GM23338 (cell line): ENCODE measurements at regions not wholly inside any gene's neighbourhood (a gene's known extent, or its start where the extent isn't known, plus 50 kb on each side); places are given as distances from the start of the nearest gene placed in this dataset.

Experiments used
- ATAC-seq: fragments of 200-7000 bp; cut with Tn5 transposase; 3 replicates; pipeline ENCODE4 v1.9.1; 2020
- DNase-seq: peaks from one replicate; pipeline ENCODE4 v3.0.0-alpha.2; 2015; ENCODE audit warnings: low spot score
- H2AFZ ChIP-seq: fragments of 200-600 bp; sonication (generic); 2 replicates; pipeline ENCODE4 v1.8.0; 2016; ENCODE audit warnings: antibody characterized with exemption, mild to moderate bottlenecking, moderate library complexity
- H3F3A ChIP-seq: fragments of 200-600 bp; sonication (generic); replicated peaks from 2 replicates; pipeline ENCODE4 v1.8.0; 2017; ENCODE audit warnings: antibody characterized with exemption, mixed run types, low read depth
- H3K27ac ChIP-seq: fragments of 200-600 bp; sonication (generic); 2 replicates; pipeline ENCODE4 v1.6.1; 2016; ENCODE audit warnings: low read depth
- H3K27me3 ChIP-seq: fragments of 200-600 bp; sonication (generic); 2 replicates; pipeline ENCODE4 v1.8.0; 2016; ENCODE audit warnings: mild to moderate bottlenecking, mixed run types, moderate library complexity; ENCODE audit not compliant: insufficient read depth
- H3K36me3 ChIP-seq: fragments of 200-600 bp; sonication (generic); 2 replicates; pipeline ENCODE4 v1.8.0; 2016; ENCODE audit warnings: mild to moderate bottlenecking; ENCODE audit not compliant: insufficient read depth
- H3K4me1 ChIP-seq: fragments of 200-600 bp; sonication (generic); 2 replicates; pipeline ENCODE4 v1.8.0; 2016; ENCODE audit warnings: mild to moderate bottlenecking, moderate library complexity; ENCODE audit not compliant: insufficient read depth
- H3K4me2 ChIP-seq: fragments of 200-600 bp; sonication (generic); 2 replicates; pipeline ENCODE4 v1.7.1; 2017; ENCODE audit warnings: mixed run types
- H3K4me3 ChIP-seq: fragments of 200-600 bp; sonication (generic); 2 replicates; pipeline ENCODE4 v1.6.1; 2016; ENCODE audit warnings: mixed run types
- H3K79me2 ChIP-seq: fragments of 200-600 bp; sonication (generic); replicated peaks from 2 replicates; pipeline ENCODE4 v1.8.0; 2017; ENCODE audit warnings: mild to moderate bottlenecking; ENCODE audit not compliant: insufficient read depth
- H3K9me2 ChIP-seq: fragments of 200-600 bp; sonication (generic); 2 replicates; pipeline ENCODE4 v1.8.0; 2017; ENCODE audit not compliant: insufficient read depth
- H4K20me1 ChIP-seq: fragments of 200-600 bp; sonication (generic); replicated peaks from 2 replicates; pipeline ENCODE4 v1.8.0; 2017; ENCODE audit warnings: mild to moderate bottlenecking; ENCODE audit not compliant: insufficient read depth
- H3K27ac Mint-ChIP-seq: 2 replicates; pipeline ENCODE4 v1.8.0; 2020; ENCODE audit warnings: inconsistent platforms, mild to moderate bottlenecking, moderate library complexity, mixed read lengths
- H3K27me3 Mint-ChIP-seq: 3 replicates; pipeline ENCODE4 v1.8.0; 2022; ENCODE audit warnings: low read depth, mild to moderate bottlenecking, moderate library complexity, mixed read lengths, inconsistent platforms; ENCODE audit not compliant: insufficient read depth, poor library complexity
- H3K36me3 Mint-ChIP-seq: 3 replicates; pipeline ENCODE4 v1.8.0; 2021; ENCODE audit warnings: low read depth, mild to moderate bottlenecking, inconsistent platforms, moderate library complexity, mixed read lengths
- H3K4me1 Mint-ChIP-seq: 3 replicates; pipeline ENCODE4 v1.8.0; 2020; ENCODE audit warnings: mild to moderate bottlenecking, inconsistent platforms, mixed read lengths
- H3K4me3 Mint-ChIP-seq: 3 replicates; pipeline ENCODE4 v1.8.0; 2021; ENCODE audit warnings: moderate library complexity, mild to moderate bottlenecking, inconsistent platforms, mixed read lengths
- H3K9me3 Mint-ChIP-seq: 3 replicates; pipeline ENCODE4 v1.8.0; 2020; ENCODE audit warnings: moderate library complexity, mild to moderate bottlenecking, inconsistent platforms, mixed read lengths
- ETS1 ChIP-seq: IDR thresholded peaks from 2 replicates; pipeline ENCODE4 v1.6.1; 2016; ENCODE audit warnings: antibody characterized with exemption
- EZH2 ChIP-seq: fragments of 200-600 bp; sonication (generic); IDR thresholded peaks from one replicate; pipeline ENCODE4 v1.8.0; 2017; ENCODE audit warnings: antibody characterized with exemption, mild to moderate bottlenecking, low read depth; ENCODE audit not compliant: unreplicated experiment
- EZH2phosphoT487 ChIP-seq: fragments of 200-600 bp; sonication (generic); IDR thresholded peaks from one replicate; pipeline ENCODE4 v1.8.1; 2018; ENCODE audit warnings: antibody characterized with exemption; ENCODE audit not compliant: unreplicated experiment
- POLR2AphosphoS5 ChIP-seq: IDR thresholded peaks from 2 replicates; pipeline ENCODE4 v1.6.1; 2016; ENCODE audit warnings: antibody characterized with exemption, low read depth
- STAT1 ChIP-seq: IDR thresholded peaks from one replicate; pipeline ENCODE4 v1.6.1; 2016; ENCODE audit warnings: antibody characterized with exemption; ENCODE audit not compliant: unreplicated experiment
- ZNF331 ChIP-seq: fragments of 250-450 bp; sonication (Bioruptor Pico); IDR thresholded peaks from 2 replicates; pipeline ENCODE4 v1.5.0; 2020; ENCODE audit warnings: low read depth, mild to moderate bottlenecking, moderate library complexity
- TF ChIP-seq, protein P1 (sequence below): IDR thresholded peaks from one replicate; pipeline ENCODE4 v1.6.1; 2018; ENCODE audit warnings: antibody characterized with exemption; ENCODE audit not compliant: unreplicated experiment
- TF ChIP-seq, protein P2 (sequence below): fragments of 250-450 bp; sonication (Bioruptor Pico); IDR thresholded peaks from 2 replicates; pipeline ENCODE4 v1.5.0; 2020; ENCODE audit warnings: mild to moderate bottlenecking, moderate library complexity

- Histone ChIP-seq H4K20me1 (no peaks in the 10 kb centered on the region), H3K36me3 (no peaks in the 10 kb centered on the region), H2AFZ (no peak overlapping the region), H3K79me2 (no peaks in the 10 kb centered on the region), H3F3A (no peaks in the 10 kb centered on the region), H3K4me1 (peaks cover 6% of the 10 kb centered on the region; the same call in 1 of the 2 replicates), H3K4me3 (no peak overlapping the region), H3K27ac (no peak overlapping the region), H3K4me2 (no peak overlapping the region), H3K9me2 (no peaks in the 10 kb centered on the region), H3K27me3 (no peaks in the 10 kb centered on the region)
- Mint-ChIP-seq H3K27me3 (peaks cover 4% of the 10 kb centered on the region), H3K4me1 (peaks cover 15% of the 10 kb centered on the region; the same call in 2 of the 3 replicates), H3K27ac (no peak overlapping the region), H3K9me3 (peaks cover 7% of the 10 kb centered on the region; the same call in 2 of the 3 replicates), H3K4me3 (no peak overlapping the region), H3K36me3 (no peaks in the 10 kb centered on the region)
- no peak for DNase-seq
- no peak for TF ChIP-seq ETS1
- TF ChIP-seq EZH2phosphoT487 = no peak
- TF ChIP-seq, protein P1, sequence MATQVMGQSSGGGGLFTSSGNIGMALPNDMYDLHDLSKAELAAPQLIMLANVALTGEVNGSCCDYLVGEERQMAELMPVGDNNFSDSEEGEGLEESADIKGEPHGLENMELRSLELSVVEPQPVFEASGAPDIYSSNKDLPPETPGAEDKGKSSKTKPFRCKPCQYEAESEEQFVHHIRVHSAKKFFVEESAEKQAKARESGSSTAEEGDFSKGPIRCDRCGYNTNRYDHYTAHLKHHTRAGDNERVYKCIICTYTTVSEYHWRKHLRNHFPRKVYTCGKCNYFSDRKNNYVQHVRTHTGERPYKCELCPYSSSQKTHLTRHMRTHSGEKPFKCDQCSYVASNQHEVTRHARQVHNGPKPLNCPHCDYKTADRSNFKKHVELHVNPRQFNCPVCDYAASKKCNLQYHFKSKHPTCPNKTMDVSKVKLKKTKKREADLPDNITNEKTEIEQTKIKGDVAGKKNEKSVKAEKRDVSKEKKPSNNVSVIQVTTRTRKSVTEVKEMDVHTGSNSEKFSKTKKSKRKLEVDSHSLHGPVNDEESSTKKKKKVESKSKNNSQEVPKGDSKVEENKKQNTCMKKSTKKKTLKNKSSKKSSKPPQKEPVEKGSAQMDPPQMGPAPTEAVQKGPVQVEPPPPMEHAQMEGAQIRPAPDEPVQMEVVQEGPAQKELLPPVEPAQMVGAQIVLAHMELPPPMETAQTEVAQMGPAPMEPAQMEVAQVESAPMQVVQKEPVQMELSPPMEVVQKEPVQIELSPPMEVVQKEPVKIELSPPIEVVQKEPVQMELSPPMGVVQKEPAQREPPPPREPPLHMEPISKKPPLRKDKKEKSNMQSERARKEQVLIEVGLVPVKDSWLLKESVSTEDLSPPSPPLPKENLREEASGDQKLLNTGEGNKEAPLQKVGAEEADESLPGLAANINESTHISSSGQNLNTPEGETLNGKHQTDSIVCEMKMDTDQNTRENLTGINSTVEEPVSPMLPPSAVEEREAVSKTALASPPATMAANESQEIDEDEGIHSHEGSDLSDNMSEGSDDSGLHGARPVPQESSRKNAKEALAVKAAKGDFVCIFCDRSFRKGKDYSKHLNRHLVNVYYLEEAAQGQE = no peak
- no peak for TF ChIP-seq POLR2AphosphoS5
- no peak for TF ChIP-seq STAT1
- no peak for TF ChIP-seq ZNF331
- TF ChIP-seq, protein P2, sequence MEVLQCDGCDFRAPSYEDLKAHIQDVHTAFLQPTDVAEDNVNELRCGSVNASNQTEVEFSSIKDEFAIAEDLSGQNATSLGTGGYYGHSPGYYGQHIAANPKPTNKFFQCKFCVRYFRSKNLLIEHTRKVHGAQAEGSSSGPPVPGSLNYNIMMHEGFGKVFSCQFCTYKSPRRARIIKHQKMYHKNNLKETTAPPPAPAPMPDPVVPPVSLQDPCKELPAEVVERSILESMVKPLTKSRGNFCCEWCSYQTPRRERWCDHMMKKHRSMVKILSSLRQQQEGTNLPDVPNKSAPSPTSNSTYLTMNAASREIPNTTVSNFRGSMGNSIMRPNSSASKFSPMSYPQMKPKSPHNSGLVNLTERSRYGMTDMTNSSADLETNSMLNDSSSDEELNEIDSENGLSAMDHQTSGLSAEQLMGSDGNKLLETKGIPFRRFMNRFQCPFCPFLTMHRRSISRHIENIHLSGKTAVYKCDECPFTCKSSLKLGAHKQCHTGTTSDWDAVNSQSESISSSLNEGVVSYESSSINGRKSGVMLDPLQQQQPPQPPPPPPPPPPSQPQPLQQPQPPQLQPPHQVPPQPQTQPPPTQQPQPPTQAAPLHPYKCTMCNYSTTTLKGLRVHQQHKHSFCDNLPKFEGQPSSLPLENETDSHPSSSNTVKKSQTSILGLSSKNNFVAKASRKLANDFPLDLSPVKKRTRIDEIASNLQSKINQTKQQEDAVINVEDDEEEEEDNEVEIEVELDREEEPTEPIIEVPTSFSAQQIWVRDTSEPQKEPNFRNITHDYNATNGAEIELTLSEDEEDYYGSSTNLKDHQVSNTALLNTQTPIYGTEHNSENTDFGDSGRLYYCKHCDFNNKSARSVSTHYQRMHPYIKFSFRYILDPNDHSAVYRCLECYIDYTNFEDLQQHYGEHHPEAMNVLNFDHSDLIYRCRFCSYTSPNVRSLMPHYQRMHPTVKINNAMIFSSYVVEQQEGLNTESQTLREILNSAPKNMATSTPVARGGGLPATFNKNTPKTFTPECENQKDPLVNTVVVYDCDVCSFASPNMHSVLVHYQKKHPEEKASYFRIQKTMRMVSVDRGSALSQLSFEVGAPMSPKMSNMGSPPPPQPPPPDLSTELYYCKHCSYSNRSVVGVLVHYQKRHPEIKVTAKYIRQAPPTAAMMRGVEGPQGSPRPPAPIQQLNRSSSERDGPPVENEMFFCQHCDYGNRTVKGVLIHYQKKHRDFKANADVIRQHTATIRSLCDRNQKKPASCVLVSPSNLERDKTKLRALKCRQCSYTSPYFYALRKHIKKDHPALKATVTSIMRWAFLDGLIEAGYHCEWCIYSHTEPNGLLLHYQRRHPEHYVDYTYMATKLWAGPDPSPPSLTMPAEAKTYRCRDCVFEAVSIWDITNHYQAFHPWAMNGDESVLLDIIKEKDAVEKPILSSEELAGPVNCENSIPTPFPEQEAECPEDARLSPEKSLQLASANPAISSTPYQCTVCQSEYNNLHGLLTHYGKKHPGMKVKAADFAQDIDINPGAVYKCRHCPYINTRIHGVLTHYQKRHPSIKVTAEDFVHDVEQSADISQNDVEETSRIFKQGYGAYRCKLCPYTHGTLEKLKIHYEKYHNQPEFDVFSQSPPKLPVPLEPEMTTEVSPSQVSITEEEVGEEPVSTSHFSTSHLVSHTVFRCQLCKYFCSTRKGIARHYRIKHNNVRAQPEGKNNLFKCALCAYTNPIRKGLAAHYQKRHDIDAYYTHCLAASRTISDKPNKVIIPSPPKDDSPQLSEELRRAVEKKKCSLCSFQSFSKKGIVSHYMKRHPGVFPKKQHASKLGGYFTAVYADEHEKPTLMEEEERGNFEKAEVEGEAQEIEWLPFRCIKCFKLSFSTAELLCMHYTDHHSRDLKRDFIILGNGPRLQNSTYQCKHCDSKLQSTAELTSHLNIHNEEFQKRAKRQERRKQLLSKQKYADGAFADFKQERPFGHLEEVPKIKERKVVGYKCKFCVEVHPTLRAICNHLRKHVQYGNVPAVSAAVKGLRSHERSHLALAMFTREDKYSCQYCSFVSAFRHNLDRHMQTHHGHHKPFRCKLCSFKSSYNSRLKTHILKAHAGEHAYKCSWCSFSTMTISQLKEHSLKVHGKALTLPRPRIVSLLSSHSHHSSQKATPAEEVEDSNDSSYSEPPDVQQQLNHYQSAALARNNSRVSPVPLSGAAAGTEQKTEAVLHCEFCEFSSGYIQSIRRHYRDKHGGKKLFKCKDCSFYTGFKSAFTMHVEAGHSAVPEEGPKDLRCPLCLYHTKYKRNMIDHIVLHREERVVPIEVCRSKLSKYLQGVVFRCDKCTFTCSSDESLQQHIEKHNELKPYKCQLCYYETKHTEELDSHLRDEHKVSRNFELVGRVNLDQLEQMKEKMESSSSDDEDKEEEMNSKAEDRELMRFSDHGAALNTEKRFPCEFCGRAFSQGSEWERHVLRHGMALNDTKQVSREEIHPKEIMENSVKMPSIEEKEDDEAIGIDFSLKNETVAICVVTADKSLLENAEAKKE (CRISPR knock-in tag) = no peak
- TF ChIP-seq EZH2 = no peak
- ATAC-seq = no peak
Measured at GRCh38 chr1:164225011-164225410, 334.0 kb upstream of the PBX1 start.
